DOHH2 (cell line): ENCODE measurements at regions not wholly inside any gene's neighbourhood (a gene's known extent, or its start where the extent isn't known, plus 50 kb on each side); places are given as distances from the start of the nearest gene placed in this dataset.

Source experiments
- EZH2phosphoT487 ChIP-seq: fragments of 200-600 bp; sonication (generic); IDR thresholded peaks from 2 replicates; pipeline ENCODE4 v1.6.1; 2017; ENCODE audit warnings: borderline replicate concordance, mild to moderate bottlenecking, antibody characterized with exemption, low read length, moderate library complexity, mixed read lengths
- TF ChIP-seq, protein P1 (sequence below): fragments of 200-600 bp; sonication (generic); IDR thresholded peaks from one replicate; pipeline ENCODE4 v1.5.1; 2014; ENCODE audit warnings: antibody characterized with exemption, mild to moderate bottlenecking, low read depth, low read length; ENCODE audit not compliant: poor library complexity, severe bottlenecking

DNA sequence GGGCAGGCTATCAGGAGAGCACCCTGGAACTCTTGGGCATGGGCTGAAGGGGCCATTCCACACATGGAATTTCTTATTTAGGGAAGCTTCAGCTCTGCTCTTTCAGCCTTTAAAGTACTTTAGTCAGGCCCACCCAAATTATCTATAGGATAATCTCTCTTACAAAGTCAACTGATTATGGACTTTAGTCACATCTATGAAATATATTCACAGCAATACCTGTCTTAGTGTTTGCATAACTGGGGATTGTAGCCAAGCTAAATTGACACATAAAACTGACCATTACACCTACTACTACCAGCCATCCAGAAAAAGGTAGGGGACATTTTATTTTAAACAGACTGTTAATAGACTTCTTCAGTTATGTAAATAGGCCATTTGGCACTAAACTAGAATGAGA lies 114.9 kb upstream of the VANGL1 start:
- TF ChIP-seq, protein P1, sequence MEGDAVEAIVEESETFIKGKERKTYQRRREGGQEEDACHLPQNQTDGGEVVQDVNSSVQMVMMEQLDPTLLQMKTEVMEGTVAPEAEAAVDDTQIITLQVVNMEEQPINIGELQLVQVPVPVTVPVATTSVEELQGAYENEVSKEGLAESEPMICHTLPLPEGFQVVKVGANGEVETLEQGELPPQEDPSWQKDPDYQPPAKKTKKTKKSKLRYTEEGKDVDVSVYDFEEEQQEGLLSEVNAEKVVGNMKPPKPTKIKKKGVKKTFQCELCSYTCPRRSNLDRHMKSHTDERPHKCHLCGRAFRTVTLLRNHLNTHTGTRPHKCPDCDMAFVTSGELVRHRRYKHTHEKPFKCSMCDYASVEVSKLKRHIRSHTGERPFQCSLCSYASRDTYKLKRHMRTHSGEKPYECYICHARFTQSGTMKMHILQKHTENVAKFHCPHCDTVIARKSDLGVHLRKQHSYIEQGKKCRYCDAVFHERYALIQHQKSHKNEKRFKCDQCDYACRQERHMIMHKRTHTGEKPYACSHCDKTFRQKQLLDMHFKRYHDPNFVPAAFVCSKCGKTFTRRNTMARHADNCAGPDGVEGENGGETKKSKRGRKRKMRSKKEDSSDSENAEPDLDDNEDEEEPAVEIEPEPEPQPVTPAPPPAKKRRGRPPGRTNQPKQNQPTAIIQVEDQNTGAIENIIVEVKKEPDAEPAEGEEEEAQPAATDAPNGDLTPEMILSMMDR: no peak
- TF ChIP-seq EZH2phosphoT487: no peak
